ENCODE measurements at regions not wholly inside any gene's neighbourhood (a gene's known extent, or its start where the extent isn't known, plus 50 kb on each side); places are given as distances from the start of the nearest gene placed in this dataset.

GRCh38 chrX:1833656-1834360 lies 218.9 kb downstream of the ASMT start:
- no peak for DNase-seq
- H3K27me3 ChIP-seq (replicated peaks in 1 of 4; ENCODE audit: control extremely low read depth in 1 of 4, control insufficient read depth in 3 of 4, insufficient read depth in 4 of 4, low read length in 3 of 4), result peaks cover 0 to 3% (median 1%) of the 10 kb centered on the region in 4 experiments
- no peak overlapping the region for H2AFZ ChIP-seq (ENCODE audit: insufficient read depth, low read depth, low read length, poor library complexity, severe bottlenecking)
- no peaks in the 10 kb centered on the region for H4K20me1 ChIP-seq (ENCODE audit: control insufficient read depth, insufficient read depth, low read length, poor library complexity, severe bottlenecking)
- intact Hi-C loops (cut with micrococcal nuclease), result no loop called here
- peaks cover 0 to 16% (median 3%) of the 10 kb centered on the region in 3 donors for H3K9me3 ChIP-seq (ENCODE audit: control extremely low read depth in 1 of 3, control insufficient read depth in 2 of 3, insufficient read depth in 1 of 3, low read length in 2 of 3)
- Mint-ChIP-seq H3K4me3 (no peak overlapping the region), H3K27ac (no peak overlapping the region), H3K4me1 (no peaks in the 10 kb centered on the region), H3K27me3 (peaks cover 3% of the 10 kb centered on the region), H3K9me3 (ENCODE audit: insufficient read depth) (peaks cover 7% of the 10 kb centered on the region)
- H3K36me3 ChIP-seq (replicated peaks in 1 of 2; ENCODE audit: control extremely low read depth in 1 of 2, control insufficient read depth in 1 of 2, extremely low read depth in 1 of 2, insufficient read depth in 2 of 2, low read length in 1 of 2), result no peaks in the 10 kb centered on the region
- no peak overlapping the region for H3K9ac ChIP-seq (ENCODE audit: low read length)
- 94% methylated on average over 8 of the region's 15 CpGs for WGBS (ENCODE audit: insufficient coverage)
- no peak for TF ChIP-seq CTCF (IDR thresholded peaks at IDR 0.05)
- TF ChIP-seq EZH2 (IDR thresholded peaks at IDR 0.05; ENCODE audit: borderline replicate concordance, insufficient read depth, low read depth, low read length, poor library complexity, severe bottlenecking), result no peak
- no peak overlapping the region for H3K27ac ChIP-seq (ENCODE audit: low read length in 2 of 2)
- H3K79me2 ChIP-seq (ENCODE audit: control insufficient read depth, insufficient read depth, low read length), result no peaks in the 10 kb centered on the region
- no peak for ATAC-seq (ENCODE audit: low read depth)
- no peaks in the 10 kb centered on the region for H3K4me1 ChIP-seq (ENCODE audit: control insufficient read depth in 2 of 2, insufficient read depth in 2 of 2, low read length in 2 of 2)
- no peak overlapping the region for H3K4me2 ChIP-seq (replicated peaks; ENCODE audit: low read depth, low read length, poor library complexity, severe bottlenecking)
- H3K4me3 ChIP-seq (ENCODE audit: control extremely low read depth in 1 of 5, extremely low read depth in 1 of 5, insufficient read depth in 1 of 5, low read depth in 2 of 5, low read length in 4 of 5), result no peak overlapping the region
- CTCF ChIA-PET, result no interaction called here
- POLR2A ChIA-PET, result no interaction called here

GRCh38 chrX:1835056-1835455 lies 220.2 kb downstream of the ASMT start:
- Mint-ChIP-seq H3K9me3 (ENCODE audit: insufficient read depth) (peaks cover 7% of the 10 kb centered on the region), H3K4me3 (no peak overlapping the region), H3K27me3 (peaks cover 3% of the 10 kb centered on the region), H3K4me1 (no peaks in the 10 kb centered on the region), H3K27ac (no peak overlapping the region)
- no peak for TF ChIP-seq EZH2 (IDR thresholded peaks at IDR 0.05; ENCODE audit: borderline replicate concordance, insufficient read depth, low read depth, low read length, poor library complexity, severe bottlenecking)
- TF ChIP-seq CTCF (IDR thresholded peaks at IDR 0.05), result no peak
- H2AFZ ChIP-seq (ENCODE audit: insufficient read depth, low read depth, low read length, poor library complexity, severe bottlenecking), result no peak overlapping the region
- H3K9me3 ChIP-seq (ENCODE audit: control extremely low read depth in 1 of 3, control insufficient read depth in 2 of 3, insufficient read depth in 1 of 3, low read length in 2 of 3), result peaks cover 0 to 19% (median 3%) of the 10 kb centered on the region in 3 donors
- no peak for DNase-seq
- H3K36me3 ChIP-seq (replicated peaks in 1 of 2; ENCODE audit: control extremely low read depth in 1 of 2, control insufficient read depth in 1 of 2, extremely low read depth in 1 of 2, insufficient read depth in 2 of 2, low read length in 1 of 2), result no peaks in the 10 kb centered on the region
- no peaks in the 10 kb centered on the region for H3K4me1 ChIP-seq (ENCODE audit: control insufficient read depth in 2 of 2, insufficient read depth in 2 of 2, low read length in 2 of 2)
- WGBS (ENCODE audit: insufficient coverage), result 90% methylated on average over 4 of the region's 4 CpGs
- intact Hi-C loops (cut with micrococcal nuclease), result no loop called here
- no peak overlapping the region for H3K9ac ChIP-seq (ENCODE audit: low read length)
- H4K20me1 ChIP-seq (ENCODE audit: control insufficient read depth, insufficient read depth, low read length, poor library complexity, severe bottlenecking), result no peaks in the 10 kb centered on the region
- H3K27me3 ChIP-seq (replicated peaks in 1 of 4; ENCODE audit: control extremely low read depth in 1 of 4, control insufficient read depth in 3 of 4, insufficient read depth in 4 of 4, low read length in 3 of 4), result no peaks in the 10 kb centered on the region
- no peak overlapping the region for H3K4me2 ChIP-seq (replicated peaks; ENCODE audit: low read depth, low read length, poor library complexity, severe bottlenecking)
- ChIA-PET POLR2A (no interaction called here), CTCF (no interaction called here)
- H3K27ac ChIP-seq (ENCODE audit: low read length in 2 of 2), result no peak overlapping the region
- no peak overlapping the region for H3K4me3 ChIP-seq (ENCODE audit: control extremely low read depth in 1 of 5, extremely low read depth in 1 of 5, insufficient read depth in 1 of 5, low read depth in 2 of 5, low read length in 4 of 5)
- no peaks in the 10 kb centered on the region for H3K79me2 ChIP-seq (ENCODE audit: control insufficient read depth, insufficient read depth, low read length)
- no peak for ATAC-seq (ENCODE audit: low read depth)
